GM12891 (cell line): ENCODE measurements at regions not wholly inside any gene's neighbourhood (a gene's known extent, or its start where the extent isn't known, plus 50 kb on each side); places are given as distances from the start of the nearest gene placed in this dataset.

Source experiments
- POLR2A ChIP-seq: IDR thresholded peaks from 2 replicates; pipeline ENCODE4 v1.6.1; 2011; ENCODE audit warnings: low read depth, low read length, control low read depth
- POLR2AphosphoS5 ChIP-seq: IDR thresholded peaks from 2 replicates; pipeline ENCODE4 v1.6.1; 2011; ENCODE audit warnings: low read depth, low read length, control low read depth
- SPI1 ChIP-seq: IDR thresholded peaks from 2 replicates; pipeline ENCODE4 v1.6.1; 2011; ENCODE audit warnings: low read depth, low read length, control low read depth

GRCh38 chr18:3329872-3330271 lies 67.9 kb downstream of the MYL12B start:
- TF ChIP-seq POLR2A: no peak
- no peak for TF ChIP-seq POLR2AphosphoS5
- no peak for TF ChIP-seq SPI1
